Mesendoderm (in vitro differentiated cells): ENCODE measurements at regions not wholly inside any gene's neighbourhood (a gene's known extent, or its start where the extent isn't known, plus 50 kb on each side); places are given as distances from the start of the nearest gene placed in this dataset.

Experiments used
- DNase-seq: peaks from one replicate; pipeline ENCODE4 v3.0.0; 2013
- H2AK5ac ChIP-seq: 2 replicates; pipeline ENCODE4 v1.6.1; 2013; ENCODE audit warnings: low read length, inconsistent platforms
- H2BK120ac ChIP-seq: 2 replicates; pipeline ENCODE4 v1.6.1; 2013; ENCODE audit warnings: low read depth, mild to moderate bottlenecking, low read length, moderate library complexity, mixed read lengths
- H2BK15ac ChIP-seq: replicated peaks from 2 replicates; pipeline ENCODE4 v1.6.1; 2013; ENCODE audit warnings: low read depth, mild to moderate bottlenecking, moderate library complexity
- H2BK5ac ChIP-seq: 2 replicates; pipeline ENCODE4 v1.6.1; 2013; ENCODE audit warnings: low read length, inconsistent platforms
- H3K18ac ChIP-seq: 2 replicates; pipeline ENCODE4 v1.6.1; 2013; ENCODE audit warnings: mild to moderate bottlenecking, low read length, mixed read lengths
- H3K23ac ChIP-seq: one replicate; pipeline ENCODE4 v1.6.1; 2013; ENCODE audit warnings: low read length
- H3K27ac ChIP-seq: 2 replicates; pipeline ENCODE4 v1.5.1; 2013; ENCODE audit warnings: low read depth, mild to moderate bottlenecking, inconsistent platforms, low read length, moderate library complexity
- H3K27me3 ChIP-seq: 2 replicates; pipeline ENCODE4 v1.6.1; 2013; ENCODE audit warnings: low read length, control low read depth, mild to moderate bottlenecking, inconsistent platforms; ENCODE audit not compliant: insufficient read depth, poor library complexity
- H3K36me3 ChIP-seq: 2 replicates; pipeline ENCODE4 v1.6.1; 2013; ENCODE audit warnings: low read length, inconsistent platforms; ENCODE audit not compliant: control insufficient read depth, insufficient read depth
- H3K4ac ChIP-seq: one replicate; pipeline ENCODE4 v1.6.1; 2013; ENCODE audit warnings: low read depth, mild to moderate bottlenecking, low read length, moderate library complexity
- H3K4me1 ChIP-seq: 2 replicates; pipeline ENCODE4 v1.6.1; 2013; ENCODE audit warnings: low read depth, low read length, inconsistent platforms; ENCODE audit not compliant: control insufficient read depth
- H3K4me2 ChIP-seq: 2 replicates; pipeline ENCODE4 v1.6.1; 2013; ENCODE audit warnings: low read length
- H3K4me3 ChIP-seq: 2 replicates; pipeline ENCODE4 v1.5.1; 2013; ENCODE audit warnings: mild to moderate bottlenecking, low read length
- H3K56ac ChIP-seq: one replicate; pipeline ENCODE4 v1.6.1; 2013; ENCODE audit warnings: low read length
- H3K79me1 ChIP-seq: 2 replicates; pipeline ENCODE4 v1.6.1; 2013; ENCODE audit warnings: low read length, inconsistent platforms
- H3K79me2 ChIP-seq: 2 replicates; pipeline ENCODE4 v1.6.1; 2013; ENCODE audit warnings: mild to moderate bottlenecking, low read length; ENCODE audit not compliant: control insufficient read depth, insufficient read depth
- H3K9ac ChIP-seq: 2 replicates; pipeline ENCODE4 v1.6.1; 2013; ENCODE audit warnings: low read length, inconsistent platforms
- H4K5ac ChIP-seq: one replicate; pipeline ENCODE4 v1.6.1; 2013; ENCODE audit warnings: low read length
- H4K8ac ChIP-seq: one replicate; pipeline ENCODE4 v1.6.1; 2013; ENCODE audit warnings: low read depth, mild to moderate bottlenecking, control low read depth, low read length, moderate library complexity
- whole genome bisulfite sequencing: extraction: QIAGEN DNeasy Blood & Tissue Kit; methylation state at CpG from one replicate; pipeline ENCODE4 v1.1.7; 2013; ENCODE audit warnings: low lambda C conversion rate, missing lambda C conversion rate; ENCODE audit not compliant: insufficient coverage; ENCODE audit errors: extremely low coverage; 5-methylcytosine and 5-hydroxymethylcytosine counted together

- no peaks in the 10 kb centered on the region for H3K36me3 ChIP-seq
- H3K9ac ChIP-seq = no peak overlapping the region
- H3K23ac ChIP-seq = no peak overlapping the region
- H3K56ac ChIP-seq = no peak overlapping the region
- H4K5ac ChIP-seq = no peak overlapping the region
- H4K8ac ChIP-seq = no peak overlapping the region
- H3K4me1 ChIP-seq = no peaks in the 10 kb centered on the region
- H3K4me2 ChIP-seq = no peak overlapping the region
- no peak overlapping the region for H3K27ac ChIP-seq
- H3K4ac ChIP-seq = no peak overlapping the region
- no peak overlapping the region for H2AK5ac ChIP-seq
- no peak overlapping the region for H2BK15ac ChIP-seq
- no peaks in the 10 kb centered on the region for H3K79me1 ChIP-seq
- no peak for DNase-seq
- no peak overlapping the region for H3K18ac ChIP-seq
- no peak overlapping the region for H3K4me3 ChIP-seq
- no CpG with 5 or more reads among the region's 5 CpGs for whole genome bisulfite sequencing
- H2BK5ac ChIP-seq = no peak overlapping the region
- H3K79me2 ChIP-seq = no peaks in the 10 kb centered on the region
- H2BK120ac ChIP-seq = no peak overlapping the region
- no peaks in the 10 kb centered on the region for H3K27me3 ChIP-seq
These were observed 116.2 kb downstream of the TNFAIP3 start for GRCh38 chr6:137983269-137983668.

GRCh38 chr6:137989664-137990063 lies 117.6 kb downstream of the PERP start:
- H3K56ac ChIP-seq = no peak overlapping the region
- no peaks in the 10 kb centered on the region for H3K27me3 ChIP-seq
- no CpG with 5 or more reads among the region's 4 CpGs for WGBS
- no peak overlapping the region for H3K4me3 ChIP-seq
- no peak for DNase-seq
- no peaks in the 10 kb centered on the region for H3K36me3 ChIP-seq
- H4K8ac ChIP-seq = no peak overlapping the region
- H3K4me2 ChIP-seq = no peak overlapping the region
- H2BK5ac ChIP-seq = no peak overlapping the region
- H2BK120ac ChIP-seq = no peak overlapping the region
- no peak overlapping the region for H3K23ac ChIP-seq
- no peak overlapping the region for H3K18ac ChIP-seq
- no peak overlapping the region for H3K4ac ChIP-seq
- no peak overlapping the region for H2AK5ac ChIP-seq
- no peak overlapping the region for H4K5ac ChIP-seq
- H3K27ac ChIP-seq = no peak overlapping the region
- no peak overlapping the region for H2BK15ac ChIP-seq
- no peak overlapping the region for H3K9ac ChIP-seq
- no peaks in the 10 kb centered on the region for H3K79me2 ChIP-seq
- no peaks in the 10 kb centered on the region for H3K4me1 ChIP-seq
- H3K79me1 ChIP-seq = no peaks in the 10 kb centered on the region

DNA sequence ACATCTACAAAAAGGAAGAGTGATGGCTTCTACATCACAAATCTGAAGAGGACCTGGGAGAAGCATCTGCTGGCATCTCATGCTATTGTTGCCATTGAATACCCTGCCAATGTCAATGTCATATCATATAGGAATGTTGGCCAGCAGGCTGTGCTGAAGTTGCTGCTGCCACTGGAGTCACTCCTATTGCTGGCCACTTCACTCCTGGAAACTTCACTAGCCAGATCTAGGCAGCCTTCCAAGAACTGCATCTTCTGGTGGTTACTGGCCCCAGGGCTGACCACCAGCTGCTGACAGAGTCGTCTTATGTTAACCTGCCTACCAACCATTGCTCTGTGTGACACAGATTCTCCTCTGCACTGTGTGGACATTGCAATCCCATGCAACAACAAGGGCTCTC lies 111.8 kb downstream of the PERP start:
- no peak overlapping the region for H3K18ac ChIP-seq
- H3K27me3 ChIP-seq = no peaks in the 10 kb centered on the region
- no peak overlapping the region for H3K56ac ChIP-seq
- H2AK5ac ChIP-seq = no peak overlapping the region
- H3K79me2 ChIP-seq = no peaks in the 10 kb centered on the region
- H2BK5ac ChIP-seq = no peak overlapping the region
- no peaks in the 10 kb centered on the region for H3K4me1 ChIP-seq
- no peak overlapping the region for H3K4me3 ChIP-seq
- H4K8ac ChIP-seq = no peak overlapping the region
- no peaks in the 10 kb centered on the region for H3K36me3 ChIP-seq
- H3K79me1 ChIP-seq = no peaks in the 10 kb centered on the region
- no peak overlapping the region for H3K9ac ChIP-seq
- no peak overlapping the region for H3K4ac ChIP-seq
- no peak overlapping the region for H4K5ac ChIP-seq
- DNase-seq = no peak
- H2BK120ac ChIP-seq = no peak overlapping the region
- no peak overlapping the region for H3K23ac ChIP-seq
- H2BK15ac ChIP-seq = no peak overlapping the region
- no peak overlapping the region for H3K27ac ChIP-seq
- H3K4me2 ChIP-seq = no peak overlapping the region
- WGBS = no CpG with 5 or more reads among the region's 1 CpG

DNA sequence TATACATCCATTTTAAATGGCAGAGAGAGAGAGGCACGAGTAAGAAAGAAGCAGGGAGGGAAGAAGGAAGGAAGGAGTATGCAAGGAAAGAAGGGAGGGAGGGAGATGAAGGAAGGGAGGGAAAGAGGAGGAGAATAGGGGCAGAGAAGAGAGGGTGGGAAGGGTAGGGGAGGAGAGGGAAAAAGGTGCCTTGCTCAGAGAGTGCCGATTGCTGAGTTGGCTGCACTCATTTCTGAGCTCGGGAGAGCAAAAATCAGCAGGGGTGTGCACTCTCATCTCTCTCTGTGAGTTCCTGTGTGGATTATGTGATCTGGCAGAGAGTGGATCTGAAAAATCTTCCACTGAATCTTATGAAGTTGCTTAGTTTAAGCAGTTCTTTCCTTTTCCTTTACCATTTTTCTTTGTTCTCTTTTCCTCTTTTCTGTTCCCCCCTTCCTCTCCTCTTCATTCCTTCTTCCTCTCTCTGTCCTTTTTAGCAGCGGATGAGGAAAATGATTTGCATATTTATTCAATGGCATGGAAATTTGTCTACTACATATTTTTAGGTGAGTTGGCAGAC lies 108.7 kb downstream of the PERP start:
- Histone ChIP-seq H3K4me1 (no peaks in the 10 kb centered on the region), H3K4ac (no peak overlapping the region), H3K18ac (no peak overlapping the region), H3K56ac (no peak overlapping the region), H4K5ac (no peak overlapping the region), H3K36me3 (no peaks in the 10 kb centered on the region), H3K23ac (no peak overlapping the region), H3K79me2 (no peaks in the 10 kb centered on the region), H2BK5ac (no peak overlapping the region), H2AK5ac (no peak overlapping the region), H3K9ac (no peak overlapping the region), H2BK120ac (no peak overlapping the region), H3K4me3 (no peak overlapping the region), H2BK15ac (no peak overlapping the region), H4K8ac (no peak overlapping the region), H3K27ac (no peak overlapping the region), H3K27me3 (no peaks in the 10 kb centered on the region), H3K79me1 (no peaks in the 10 kb centered on the region), H3K4me2 (no peak overlapping the region)
- DNase-seq = no peak
- no CpG with 5 or more reads among the region's 4 CpGs for WGBS

- H3K79me1 ChIP-seq = no peaks in the 10 kb centered on the region
- H3K18ac ChIP-seq = no peak overlapping the region
- H3K4ac ChIP-seq = no peak overlapping the region
- no peak overlapping the region for H2AK5ac ChIP-seq
- H3K23ac ChIP-seq = no peak overlapping the region
- H3K4me3 ChIP-seq = no peak overlapping the region
- H3K27me3 ChIP-seq = no peaks in the 10 kb centered on the region
- no peak overlapping the region for H2BK15ac ChIP-seq
- H2BK120ac ChIP-seq = no peak overlapping the region
- H4K8ac ChIP-seq = no peak overlapping the region
- no peak overlapping the region for H4K5ac ChIP-seq
- H3K4me2 ChIP-seq = no peak overlapping the region
- no peak overlapping the region for H3K9ac ChIP-seq
- no peaks in the 10 kb centered on the region for H3K79me2 ChIP-seq
- H3K56ac ChIP-seq = no peak overlapping the region
- no peak overlapping the region for H3K27ac ChIP-seq
- no peaks in the 10 kb centered on the region for H3K4me1 ChIP-seq
- H2BK5ac ChIP-seq = no peak overlapping the region
- DNase-seq = no peak
- no peaks in the 10 kb centered on the region for H3K36me3 ChIP-seq
- no CpG with 5 or more reads among the region's 5 CpGs for WGBS
These were observed 107.4 kb downstream of the PERP start for GRCh38 chr6:137999815-138000214.

DNA sequence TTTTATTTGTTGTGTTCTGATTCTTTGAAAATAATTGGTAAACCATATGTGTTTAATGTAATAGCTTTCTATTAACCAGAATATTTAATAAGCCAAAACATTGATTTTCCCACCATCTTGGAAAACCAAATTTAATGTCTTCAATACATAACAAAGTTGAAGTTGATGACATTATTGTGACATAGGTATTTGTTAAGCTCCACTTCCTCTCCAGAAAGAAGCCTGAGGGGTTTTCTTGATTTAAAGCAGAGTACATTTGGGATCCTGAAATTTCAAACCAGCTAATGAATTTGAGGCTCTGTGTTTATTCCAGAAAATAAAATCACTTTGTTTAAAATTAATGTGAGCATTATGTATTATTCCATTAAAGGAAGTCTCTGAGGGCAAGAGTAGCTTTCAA lies 106.3 kb downstream of the PERP start:
- no peak overlapping the region for H2BK5ac ChIP-seq
- no peak overlapping the region for H3K4me2 ChIP-seq

More for the DNA sequence above, 106.3 kb downstream of the PERP start:
- H2AK5ac ChIP-seq = no peak overlapping the region
- H3K56ac ChIP-seq = no peak overlapping the region
- no peaks in the 10 kb centered on the region for H3K4me1 ChIP-seq
- no peaks in the 10 kb centered on the region for H3K36me3 ChIP-seq
- H3K23ac ChIP-seq = no peak overlapping the region
- DNase-seq = no peak
- H2BK120ac ChIP-seq = no peak overlapping the region
- no peak overlapping the region for H3K18ac ChIP-seq
- no peak overlapping the region for H3K4ac ChIP-seq
- no peak overlapping the region for H2BK15ac ChIP-seq
- H3K79me1 ChIP-seq = no peaks in the 10 kb centered on the region
- H3K27ac ChIP-seq = no peak overlapping the region
- no peak overlapping the region for H4K8ac ChIP-seq
- no peaks in the 10 kb centered on the region for H3K79me2 ChIP-seq
- no peaks in the 10 kb centered on the region for H3K27me3 ChIP-seq
- no peak overlapping the region for H4K5ac ChIP-seq
- H3K9ac ChIP-seq = no peak overlapping the region
- no peak overlapping the region for H3K4me3 ChIP-seq
